Prostate gland (tissue), 2 donors: ENCODE measurements at regions not wholly inside any gene's neighbourhood (a gene's known extent, or its start where the extent isn't known, plus 50 kb on each side); places are given as distances from the start of the nearest gene placed in this dataset.

Source experiments
- DNase-seq: peaks from one replicate; pipeline ENCODE4 v3.0.0-alpha.2; 2019; ENCODE audit warnings: low spot score
- H3K27ac ChIP-seq, 2 donors: fragments of 200-600 bp; sonication (generic); 2 replicates each; pipeline ENCODE4 v1.5.1; 2017 to 2019
- H3K27me3 ChIP-seq: fragments of 200-600 bp; sonication (generic); replicated peaks from 2 replicates; pipeline ENCODE4 v1.5.1; 2019; ENCODE audit not compliant: insufficient read depth
- H3K36me3 ChIP-seq, 2 donors: fragments of 200-600 bp; sonication (generic); 1 replicate in 1 of 2; 2 replicates in 1 of 2; pipeline versions ENCODE4 v1.5.1 to v1.8.1; 2017 to 2019
- H3K4me1 ChIP-seq: fragments of 200-600 bp; sonication (generic); replicated peaks from 2 replicates; pipeline ENCODE4 v1.5.1; 2019
- H3K4me3 ChIP-seq, 2 donors: fragments of 200-600 bp; sonication (generic); 2 replicates each; pipeline ENCODE4 v1.5.1; 2017 to 2019
- H3K9me3 ChIP-seq: fragments of 200-600 bp; sonication (generic); 2 replicates; pipeline ENCODE4 v1.5.1; 2017
- CTCF ChIP-seq, 4 experiments: fragments of 200-600 bp in 2 of 4; fragments of 450-650 bp in 2 of 4; sonication (generic) in 2 of 4; IDR thresholded peaks; 1 replicate in 3 of 4; 2 replicates in 1 of 4; pipeline ENCODE4 v1.5.1; 2016 to 2019; ENCODE audit warnings: antibody characterized with exemption in 4 of 4, mild to moderate bottlenecking in 2 of 4, moderate library complexity in 2 of 4
- POLR2A ChIP-seq: fragments of 450-650 bp; IDR thresholded peaks from one replicate; pipeline ENCODE4 v1.6.1; 2016; ENCODE audit warnings: antibody characterized with exemption, mild to moderate bottlenecking
- POLR2AphosphoS5 ChIP-seq: sonication (generic); formaldehyde crosslinking; IDR thresholded peaks from one replicate; pipeline ENCODE4 v1.6.1; 2017; ENCODE audit warnings: antibody characterized with exemption
- WGBS: methylation state at CpG from one replicate; pipeline ENCODE4 v1.1.5; 2018; 5-methylcytosine and 5-hydroxymethylcytosine counted together
- intact Hi-C: fragments of 100-400 bp; cut with DNase I; formaldehyde crosslinking; loops from one replicate; pipeline ENCODE4 v1.14.2; 2022

- WGBS = 97% methylated on average over 4 of the region's 4 CpGs
- Histone ChIP-seq H3K9me3 (no peaks in the 10 kb centered on the region), H3K36me3 (no peaks in the 10 kb centered on the region), H3K27me3 (no peaks in the 10 kb centered on the region), H3K27ac (no peak overlapping the region), H3K4me3 (no peak overlapping the region), H3K4me1 (no peaks in the 10 kb centered on the region)
- DNase-seq = peak; percentile 2
- intact Hi-C loops = no loop called here
- TF ChIP-seq CTCF (IDR thresholded peaks at IDR 0.05) = no peak
- TF ChIP-seq POLR2A = no peak
- no peak for TF ChIP-seq POLR2AphosphoS5
Measured at GRCh38 chr18:37661061-37661460, 95.5 kb upstream of the CELF4 start.

GRCh38 chr18:37660658-37661057, 95.1 kb upstream of the CELF4 start:
- Histone ChIP-seq H3K27me3 (no peaks in the 10 kb centered on the region), H3K4me3 (no peak overlapping the region), H3K27ac (no peak overlapping the region), H3K4me1 (no peaks in the 10 kb centered on the region), H3K36me3 (no peaks in the 10 kb centered on the region), H3K9me3 (no peaks in the 10 kb centered on the region)
- TF ChIP-seq POLR2AphosphoS5 (no peak), CTCF (IDR thresholded peaks at IDR 0.05) (no peak), POLR2A (no peak)
- DNase-seq = peak; percentile 1
- 80% methylated on average over 2 of the region's 2 CpGs for WGBS
- intact Hi-C loops = no loop called here

- DNase-seq = no peak
Measured at GRCh38 chr18:37659906-37660305, 94.3 kb upstream of the CELF4 start.

GRCh38 chr18:37658894-37659293, 93.3 kb upstream of the CELF4 start:
- 83% methylated on average over 1 of the region's 1 CpG for WGBS
- Histone ChIP-seq H3K27me3 (no peaks in the 10 kb centered on the region), H3K9me3 (no peaks in the 10 kb centered on the region), H3K27ac (no peak overlapping the region), H3K36me3 (no peaks in the 10 kb centered on the region), H3K4me3 (no peak overlapping the region), H3K4me1 (no peaks in the 10 kb centered on the region)
- no peak for DNase-seq
- TF ChIP-seq POLR2AphosphoS5 (no peak), POLR2A (no peak), CTCF (IDR thresholded peaks at IDR 0.05) (no peak)
- intact Hi-C loops = no loop called here

More at GRCh38 chr18:37659906-37660305, 94.3 kb upstream of the CELF4 start:
- H3K4me1 ChIP-seq = no peaks in the 10 kb centered on the region
- H3K9me3 ChIP-seq = no peaks in the 10 kb centered on the region
- H3K27ac ChIP-seq = no peak overlapping the region
- H3K36me3 ChIP-seq = no peaks in the 10 kb centered on the region
- no peaks in the 10 kb centered on the region for H3K27me3 ChIP-seq
- no peak overlapping the region for H3K4me3 ChIP-seq
- no peak for TF ChIP-seq POLR2A
- no peak for TF ChIP-seq POLR2AphosphoS5
- TF ChIP-seq CTCF (IDR thresholded peaks at IDR 0.05) = no peak
- intact Hi-C loops = no loop called here

GRCh38 chr18:37657493-37657892, 91.9 kb upstream of the CELF4 start:
- no peak for DNase-seq
- Histone ChIP-seq H3K27ac (no peak overlapping the region), H3K27me3 (no peaks in the 10 kb centered on the region), H3K36me3 (no peaks in the 10 kb centered on the region), H3K4me1 (no peaks in the 10 kb centered on the region), H3K4me3 (no peak overlapping the region), H3K9me3 (no peaks in the 10 kb centered on the region)
- intact Hi-C loops = no loop called here
- TF ChIP-seq CTCF (IDR thresholded peaks at IDR 0.05) = no peak
- no peak for TF ChIP-seq POLR2AphosphoS5
- no peak for TF ChIP-seq POLR2A
- WGBS = 68% methylated on average over 1 of the region's 1 CpG
